ENCODE measurements at regions not wholly inside any gene's neighbourhood (a gene's known extent, or its start where the extent isn't known, plus 50 kb on each side); places are given as distances from the start of the nearest gene placed in this dataset.
"Not testable (repeated sequence)": the region's sequence is repeated elsewhere in the genome, so short reads cannot be mapped to it uniquely, and the experiment has no call there.

GRCh38 chr13:107931056-107931455 lies 284.3 kb downstream of the LIG4 start:
- ATAC-seq, result no peak
- TF ChIP-seq CREB5 (CRISPR knock-in tag; IDR thresholded peaks at IDR 0.05; ENCODE audit: low read depth) (no peak), TOX (CRISPR knock-in tag; IDR thresholded peaks at IDR 0.05; ENCODE audit: borderline replicate concordance) (no peak), RARB (CRISPR knock-in tag; IDR thresholded peaks at IDR 0.05) (no peak), ZFP3 (CRISPR knock-in tag; IDR thresholded peaks at IDR 0.05) (no peak), GLIS3 (CRISPR knock-in tag; IDR thresholded peaks at IDR 0.05) (no peak), POU6F1 (CRISPR knock-in tag; IDR thresholded peaks at IDR 0.05; ENCODE audit: borderline replicate concordance, low read depth) (no peak)

GRCh38 chr13:107928762-107929161 lies 286.6 kb downstream of the LIG4 start:
- no peak for ATAC-seq
- TF ChIP-seq RARB (CRISPR knock-in tag; IDR thresholded peaks at IDR 0.05) (no peak), TOX (CRISPR knock-in tag; IDR thresholded peaks at IDR 0.05; ENCODE audit: borderline replicate concordance) (no peak), PPARA (CRISPR knock-in tag; IDR thresholded peaks at IDR 0.05; ENCODE audit: borderline replicate concordance) (no peak), CSDC2 (CRISPR knock-in tag; IDR thresholded peaks at IDR 0.05) (no peak), ZNF565 (CRISPR knock-in tag; conservative IDR thresholded peaks at IDR 0.05; ENCODE audit: low read depth) (no peak), BACH2 (CRISPR knock-in tag; IDR thresholded peaks at IDR 0.05; ENCODE audit: borderline replicate concordance) (no peak), TCF4 (CRISPR knock-in tag; IDR thresholded peaks at IDR 0.05; ENCODE audit: borderline replicate concordance) (no peak), CREB5 (CRISPR knock-in tag; IDR thresholded peaks at IDR 0.05; ENCODE audit: low read depth) (no peak), POU6F1 (CRISPR knock-in tag; IDR thresholded peaks at IDR 0.05; ENCODE audit: borderline replicate concordance, low read depth) (no peak), ZNF70 (CRISPR knock-in tag; IDR thresholded peaks at IDR 0.05) (no peak), OSR1 (CRISPR knock-in tag; IDR thresholded peaks at IDR 0.05) (no peak), ZC3H10 (CRISPR knock-in tag; IDR thresholded peaks at IDR 0.05) (no peak), ESRRG (CRISPR knock-in tag; IDR thresholded peaks at IDR 0.05) (no peak), ZNF8 (CRISPR knock-in tag; IDR thresholded peaks at IDR 0.05) (no peak), CSRNP3 (CRISPR knock-in tag; IDR thresholded peaks at IDR 0.05) (no peak)

- TF ChIP-seq CSRNP3 (CRISPR knock-in tag; IDR thresholded peaks at IDR 0.05) (no peak), TOX (CRISPR knock-in tag; IDR thresholded peaks at IDR 0.05; ENCODE audit: borderline replicate concordance) (no peak), PATZ1 (CRISPR knock-in tag; IDR thresholded peaks at IDR 0.05; ENCODE audit: borderline replicate concordance) (no peak), RARB (CRISPR knock-in tag; IDR thresholded peaks at IDR 0.05) (no peak), ZFP30 (CRISPR knock-in tag; IDR thresholded peaks at IDR 0.05) (no peak), ZNF8 (CRISPR knock-in tag; IDR thresholded peaks at IDR 0.05) (no peak), ZNF565 (CRISPR knock-in tag; conservative IDR thresholded peaks at IDR 0.05; ENCODE audit: low read depth) (no peak)
- ATAC-seq, result no peak
Observed at GRCh38 chr13:107927557-107927956, 287.8 kb downstream of the LIG4 start.

GRCh38 chr13:107926515-107926914 lies 288.8 kb downstream of the LIG4 start:
- not testable (repeated sequence) for ATAC-seq
